NCI-H526 treated with DMSO at 0.1 percent for 48 hours (cell line): ENCODE measurements at regions not wholly inside any gene's neighbourhood (a gene's known extent, or its start where the extent isn't known, plus 50 kb on each side); places are given as distances from the start of the nearest gene placed in this dataset.
"Not testable (repeated sequence)": the region's sequence is repeated elsewhere in the genome, so short reads cannot be mapped to it uniquely, and the experiment has no call there.

ENCODE experiments used
- DNase-seq: peaks from one replicate; lab custom pipeline; 2025; lab: John Stamatoyannopoulos, UW

DNA sequence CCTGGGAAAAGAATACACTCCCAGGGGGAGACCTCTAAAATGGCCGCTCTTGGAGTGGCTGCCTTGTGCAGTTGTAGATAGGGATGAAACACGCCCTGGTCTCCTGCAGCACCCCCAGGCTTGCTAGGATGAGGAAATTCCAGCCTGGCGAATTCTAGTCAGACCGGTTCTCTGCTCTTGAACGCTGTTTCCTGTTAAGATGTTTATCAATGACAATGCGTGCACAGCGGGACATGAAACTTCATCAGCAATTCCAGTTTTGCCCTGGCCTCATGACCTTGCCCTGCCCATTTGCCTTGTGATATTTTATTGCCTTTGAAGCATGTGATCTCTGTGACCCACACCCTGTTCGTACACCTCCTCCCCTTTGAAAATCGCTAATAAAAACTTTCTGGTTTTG, 225.2 kb upstream of the INTU start:
- not testable (repeated sequence) for DNase-seq

DNA sequence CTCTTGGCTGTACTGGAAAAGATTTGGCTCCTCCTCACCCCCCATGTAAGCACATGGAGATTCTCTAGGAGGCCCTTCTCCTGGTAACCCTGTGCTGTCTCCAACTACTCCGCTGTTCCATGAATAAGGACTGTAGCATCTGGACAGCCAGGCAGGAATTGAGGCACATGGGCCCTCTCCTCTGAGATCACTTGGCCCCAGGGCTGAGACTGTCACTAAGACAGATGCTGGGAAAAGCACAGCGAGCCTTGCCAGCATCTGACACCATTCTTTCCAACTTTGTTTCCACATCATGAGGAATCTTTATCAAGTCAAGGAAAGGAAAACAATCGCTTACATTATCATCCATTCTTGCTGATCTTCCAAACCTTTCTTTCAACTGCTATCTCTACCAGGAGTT, 222.6 kb upstream of the INTU start:
- no peak for DNase-seq

GRCh38 chr4:127410644-127411043, 222.1 kb upstream of the INTU start:
- no peak for DNase-seq

GRCh38 chr4:127414951-127415606, 217.7 kb upstream of the INTU start:
- DNase-seq = no peak

GRCh38 chr4:127416115-127416514, 216.6 kb upstream of the INTU start:
- DNase-seq = no peak

DNA sequence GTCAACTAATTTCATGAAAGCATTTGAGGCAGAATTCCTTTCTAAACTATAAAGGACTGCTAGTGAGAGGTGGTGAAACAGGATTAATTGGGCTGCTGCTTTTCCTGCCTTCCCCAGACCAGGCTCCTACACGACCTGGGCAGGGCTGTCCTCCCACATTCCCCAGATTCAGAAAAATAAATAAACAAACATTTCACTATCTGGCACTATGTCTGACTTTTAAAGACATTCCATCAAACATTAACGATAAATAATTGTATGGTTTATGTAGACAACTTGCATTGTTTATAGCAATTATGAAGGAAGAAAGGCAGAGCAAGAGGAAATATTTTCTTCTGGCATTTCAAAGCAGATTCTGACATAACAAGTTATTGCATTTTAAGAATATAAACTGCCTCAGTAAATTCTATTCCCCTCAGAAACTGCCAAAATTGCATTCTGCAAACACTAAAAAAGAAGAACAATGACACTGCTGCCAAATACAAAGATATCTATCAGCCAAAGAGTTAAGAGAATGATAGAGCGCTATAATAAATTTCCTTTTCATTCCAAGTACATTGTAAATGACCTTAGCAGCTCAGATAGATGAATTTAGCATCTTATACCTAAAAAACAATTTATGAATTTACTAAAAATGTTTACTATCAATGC, 214.7 kb upstream of the INTU start:
- DNase-seq = no peak

DNA sequence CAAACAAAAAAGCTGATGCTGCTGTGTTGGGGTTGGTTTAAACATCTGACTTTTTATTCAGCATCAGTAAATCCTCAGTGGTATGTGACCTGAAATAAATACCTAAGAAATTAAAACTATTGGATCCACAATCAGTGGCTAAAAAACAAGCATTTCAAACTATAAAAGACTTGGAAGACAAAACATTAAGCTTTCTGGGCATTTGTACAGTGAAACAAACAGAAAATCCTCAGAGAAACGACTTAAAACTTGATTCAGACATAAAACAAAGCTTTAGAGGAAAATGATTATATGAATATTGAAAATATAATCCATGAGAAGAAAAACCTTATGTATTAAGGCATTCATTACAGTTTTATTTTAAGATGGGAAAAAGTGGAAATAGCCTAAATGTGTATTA, 213.3 kb upstream of the INTU start:
- DNase-seq = no peak

- DNase-seq = no peak
Observed at GRCh38 chr4:127421437-127421836, 211.3 kb upstream of the INTU start.

GRCh38 chr4:127425202-127425845, 207.4 kb upstream of the INTU start:
- no peak for DNase-seq

GRCh38 chr4:127425851-127426250, 206.9 kb upstream of the INTU start:
- no peak for DNase-seq

- DNase-seq = no peak
Observed at GRCh38 chr4:127441571-127441970, 191.2 kb upstream of the INTU start.

DNA sequence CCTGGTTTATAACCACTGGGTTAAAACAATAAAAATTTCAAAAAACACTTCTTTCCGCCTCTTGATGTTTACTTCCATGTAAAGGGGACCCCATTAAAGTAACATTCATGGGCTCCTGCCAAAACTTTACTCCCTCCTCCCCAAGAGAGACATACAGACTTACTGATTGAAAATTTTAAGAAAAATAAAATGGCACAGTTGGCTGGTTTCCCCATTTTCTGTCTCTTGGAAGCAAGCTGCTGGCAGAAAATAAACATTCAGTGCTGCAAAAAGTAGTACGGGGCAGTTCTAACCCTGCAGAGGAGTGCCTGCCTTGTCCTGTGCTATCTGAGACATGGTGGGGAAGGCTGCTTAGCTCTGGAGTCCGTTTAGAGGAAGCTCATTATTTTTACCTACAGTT, 187.3 kb upstream of the INTU start:
- no peak for DNase-seq

GRCh38 chr4:127446427-127446885, 186.3 kb upstream of the INTU start:
- no peak for DNase-seq

GRCh38 chr4:127448986-127449385, 183.8 kb upstream of the INTU start:
- DNase-seq = no peak

DNA sequence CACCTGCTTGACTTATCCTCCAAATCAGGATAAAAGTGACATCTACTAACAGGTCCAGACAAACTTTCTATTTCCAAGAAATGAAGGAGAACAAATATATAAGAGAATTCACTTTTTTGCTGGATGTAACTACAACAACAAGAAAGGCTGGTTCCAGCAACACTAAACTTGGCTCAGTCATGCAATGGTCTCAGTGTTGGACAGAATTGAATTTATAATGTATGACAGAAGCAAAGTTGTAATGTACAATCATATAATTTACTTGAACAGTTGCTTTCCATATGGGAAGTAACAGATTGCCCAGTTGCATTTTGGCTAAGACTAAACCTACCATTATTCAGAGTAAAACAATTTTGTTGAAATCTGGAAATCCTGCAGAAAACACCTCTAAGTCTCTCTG, 183.3 kb upstream of the INTU start:
- DNase-seq = no peak

- no peak for DNase-seq
Observed at GRCh38 chr4:127450276-127450675, 182.5 kb upstream of the INTU start.

DNA sequence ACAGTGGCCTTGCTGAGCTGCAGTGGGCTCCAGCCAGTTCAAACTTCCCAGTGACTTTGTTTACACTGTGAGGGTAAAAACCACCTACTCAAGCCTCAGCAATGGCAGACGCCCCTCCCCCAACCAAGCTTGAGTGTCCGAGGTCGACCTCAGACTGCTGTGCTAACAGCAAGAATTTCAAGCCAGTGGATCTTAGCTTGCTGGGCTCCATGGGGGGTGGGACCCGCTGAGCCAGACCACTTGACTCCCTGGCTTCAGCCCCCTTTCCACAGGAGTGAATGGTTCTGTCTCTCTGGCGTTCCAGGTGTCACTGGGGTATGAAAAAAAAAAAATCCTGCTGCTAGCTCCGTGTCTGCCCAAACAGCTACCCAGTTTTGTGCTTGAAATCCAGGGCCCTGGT, 168.9 kb upstream of the INTU start:
- no peak for DNase-seq

DNA sequence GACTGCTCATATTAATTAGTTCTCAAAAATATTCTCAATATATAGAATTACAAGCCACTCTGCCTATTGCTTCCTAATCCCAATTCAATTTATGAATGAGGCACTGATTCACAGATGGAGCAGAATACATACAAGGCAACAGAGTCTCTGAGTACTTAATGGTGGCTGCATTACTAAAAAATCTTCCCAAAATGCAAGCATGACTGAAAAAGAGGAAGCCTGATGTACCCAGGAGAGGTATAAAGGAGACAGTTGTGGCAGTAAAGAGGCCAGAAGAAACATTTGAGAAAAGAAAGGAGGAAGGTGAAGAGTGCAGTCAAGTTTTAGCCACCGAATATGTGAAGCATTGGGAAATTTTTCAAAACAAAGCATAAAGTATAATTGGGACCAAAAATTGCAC, 163.2 kb upstream of the INTU start:
- DNase-seq = no peak

DNA sequence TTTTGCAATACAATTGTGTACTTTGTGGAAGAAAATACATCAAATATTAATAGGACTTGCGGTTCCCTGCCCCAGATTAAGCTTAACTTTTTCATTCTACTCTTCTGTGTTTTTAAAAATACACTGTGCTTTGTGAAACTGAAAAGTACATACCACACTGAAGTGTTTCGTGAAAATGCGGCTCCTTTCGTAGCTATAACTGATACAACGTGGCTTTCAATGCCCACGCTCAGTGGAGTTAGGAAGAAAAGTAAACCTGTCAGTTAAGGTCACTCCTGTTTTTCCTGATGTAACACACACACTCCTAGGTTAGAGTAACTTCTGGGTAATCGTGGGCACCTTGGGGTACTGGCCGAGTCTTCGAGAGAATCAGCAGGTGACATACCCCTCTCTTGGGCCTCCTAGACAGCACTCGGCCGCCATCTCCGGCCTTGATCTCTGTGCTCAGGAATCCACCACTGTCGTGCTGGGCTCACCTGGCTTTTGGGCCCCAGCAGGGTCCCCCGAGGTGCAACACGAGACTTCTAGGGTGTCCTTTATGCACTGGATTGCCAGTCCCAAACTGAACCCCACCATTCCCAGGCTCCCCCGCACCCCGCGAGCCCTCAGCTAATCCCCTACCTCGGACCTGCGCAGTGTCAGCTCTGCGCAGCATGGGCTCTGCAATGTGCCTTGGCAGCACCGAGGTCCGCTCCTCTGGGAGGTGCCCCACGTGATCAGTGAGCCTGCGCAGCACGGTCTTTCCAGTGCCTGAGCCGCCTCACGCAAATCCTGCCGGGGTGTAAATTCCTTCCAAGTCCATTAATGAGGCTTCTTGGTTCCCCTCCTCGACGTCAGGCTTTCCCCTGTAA, 162.6 kb upstream of the INTU start:
- DNase-seq = no peak

GRCh38 chr4:127478271-127478670, 154.5 kb upstream of the INTU start:
- DNase-seq = not testable (repeated sequence)

DNA sequence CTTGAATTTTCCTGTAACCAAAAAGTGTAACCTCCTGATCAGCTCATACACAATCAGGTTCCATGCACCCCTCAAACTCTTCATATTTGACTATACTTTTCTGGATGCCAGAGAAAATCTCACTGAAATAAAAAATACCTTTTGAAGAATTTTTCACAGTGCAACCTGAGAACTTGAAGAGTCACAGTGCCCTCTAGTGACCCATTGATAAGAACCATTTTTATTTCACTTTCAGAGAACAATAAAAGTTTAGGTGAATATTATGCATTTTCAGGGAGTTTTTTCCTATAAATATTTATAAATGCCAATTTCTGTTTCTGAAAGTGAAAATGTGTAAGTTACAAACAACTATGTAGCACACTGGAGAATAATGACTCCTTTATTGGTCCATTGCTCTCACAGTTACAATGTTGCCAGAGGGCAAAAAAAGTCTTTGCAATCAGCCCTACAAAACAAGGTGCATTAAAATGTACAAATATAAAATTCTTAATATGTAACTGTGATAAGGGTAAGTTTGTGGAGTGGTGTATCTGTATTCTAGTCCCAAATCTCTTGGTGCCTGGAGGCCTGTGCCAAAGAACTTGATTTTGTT, 153.6 kb upstream of the INTU start:
- DNase-seq = no peak

GRCh38 chr4:127482049-127482448, 150.7 kb upstream of the INTU start:
- DNase-seq = no peak
